Motor neuron (in vitro differentiated cells): ENCODE measurements at regions not wholly inside any gene's neighbourhood (a gene's known extent, or its start where the extent isn't known, plus 50 kb on each side); places are given as distances from the start of the nearest gene placed in this dataset.

Experiments used
- ATAC-seq, 8 experiments: fragments of 200-7000 bp; cut with Tn5 transposase; replicated peaks in 6 of 8; 2 replicates each; pipeline ENCODE4 v1.8.0; 2021; ENCODE audit warnings: mild to moderate bottlenecking in 8 of 8, moderate library complexity in 8 of 8
- H3K27ac ChIP-seq, 2 donors: fragments of 250-450 bp; sonication (Bioruptor Pico); 2 replicates each; pipeline ENCODE4 v1.9.0; 2021; ENCODE audit warnings: antibody characterized with exemption in 2 of 2, mild to moderate bottlenecking in 2 of 2, moderate library complexity in 1 of 2
- H3K4me1 ChIP-seq, 2 donors: fragments of 250-450 bp; sonication (Bioruptor Pico); replicated peaks in 1 of 2; 2 replicates each; pipeline ENCODE4 v1.6.1; 2021; ENCODE audit warnings: antibody characterized with exemption in 2 of 2, mild to moderate bottlenecking in 2 of 2, moderate library complexity in 1 of 2
- H3K4me3 ChIP-seq, 5 donors: fragments of 250-450 bp; sonication (Bioruptor Pico); 2 replicates each; pipeline ENCODE4 v1.9.0; 2021; ENCODE audit warnings: antibody characterized with exemption in 5 of 5, mild to moderate bottlenecking in 5 of 5, moderate library complexity in 4 of 5
- WGBS, 10 experiments: fragments of 450-650 bp; shearing (Covaris generic); methylation state at CpG; one replicate each; pipeline ENCODE4 v1.0.0; 2022; 5-methylcytosine and 5-hydroxymethylcytosine counted together
- in situ Hi-C, 9 experiments: fragments of 400-800 bp; cut with MboI; loops; one replicate each; pipeline ENCODE4 v1.15.0; 2021; ENCODE audit warnings: low sequenced_read_pairs in 9 of 9, low pct_unique_long_range_greater_than_20kb in 2 of 9; ENCODE audit not compliant: unreplicated experiment in 9 of 9

DNA sequence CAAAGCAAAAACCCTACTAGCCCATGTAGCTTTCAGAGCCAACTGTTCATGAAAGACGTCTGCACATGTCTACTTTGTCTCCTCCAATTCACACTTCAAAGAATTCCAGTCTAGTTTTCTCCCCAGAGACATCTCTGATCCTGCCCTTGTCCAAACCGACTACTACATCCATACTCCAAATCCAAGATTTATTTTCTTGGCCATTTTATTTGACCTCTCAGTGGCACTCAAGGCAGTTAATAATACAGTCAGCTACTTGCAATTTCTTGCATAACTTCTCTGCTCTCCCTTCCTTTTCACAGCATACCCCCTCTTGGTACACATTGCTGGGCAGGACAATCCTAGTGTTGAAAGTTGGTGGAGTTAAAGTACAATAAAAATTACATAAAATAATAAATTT is 170.9 kb upstream of the INHBA start:
- Histone ChIP-seq H3K4me1 (no peaks in the 10 kb centered on the region), H3K27ac (no peak overlapping the region), H3K4me3 (no peak overlapping the region)
- in situ Hi-C loops = no loop called here
- 0 to 76% (median 28%) methylated on average over 1 to 2 of the region's 2 CpGs; no CpG with 5 or more reads in 4 of the 10 experiments for WGBS, 10 experiments
- ATAC-seq = no peak

DNA sequence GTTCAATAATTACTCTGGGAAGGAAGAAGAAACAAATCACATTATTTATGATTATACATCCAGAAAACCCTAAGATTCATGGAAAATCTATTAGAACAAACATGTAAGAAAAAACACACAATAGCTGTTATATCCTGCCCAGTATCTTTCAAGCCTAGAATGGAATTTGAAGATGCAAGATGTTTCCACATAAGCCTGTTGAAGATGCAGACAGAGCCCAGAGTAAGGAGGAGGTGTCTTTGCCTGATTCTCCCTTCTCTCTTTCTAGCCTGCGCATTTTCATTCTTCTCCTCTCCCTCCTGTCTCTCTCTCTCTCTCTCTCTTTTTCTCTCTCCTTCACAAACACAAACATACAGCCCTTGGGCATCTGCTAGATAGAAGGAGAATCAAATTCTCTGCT is 170.1 kb upstream of the INHBA start:
- Histone ChIP-seq H3K27ac (no peak overlapping the region), H3K4me1 (no peaks in the 10 kb centered on the region), H3K4me3 (no peak overlapping the region)
- ATAC-seq = peak in 1 of 8 experiments; percentile 17
- in situ Hi-C loops = no loop called here
- 56 to 100% (median 87%) methylated on average over 1 of the region's 1 CpG; no CpG with 5 or more reads in 2 of the 10 experiments for WGBS, 10 experiments

DNA sequence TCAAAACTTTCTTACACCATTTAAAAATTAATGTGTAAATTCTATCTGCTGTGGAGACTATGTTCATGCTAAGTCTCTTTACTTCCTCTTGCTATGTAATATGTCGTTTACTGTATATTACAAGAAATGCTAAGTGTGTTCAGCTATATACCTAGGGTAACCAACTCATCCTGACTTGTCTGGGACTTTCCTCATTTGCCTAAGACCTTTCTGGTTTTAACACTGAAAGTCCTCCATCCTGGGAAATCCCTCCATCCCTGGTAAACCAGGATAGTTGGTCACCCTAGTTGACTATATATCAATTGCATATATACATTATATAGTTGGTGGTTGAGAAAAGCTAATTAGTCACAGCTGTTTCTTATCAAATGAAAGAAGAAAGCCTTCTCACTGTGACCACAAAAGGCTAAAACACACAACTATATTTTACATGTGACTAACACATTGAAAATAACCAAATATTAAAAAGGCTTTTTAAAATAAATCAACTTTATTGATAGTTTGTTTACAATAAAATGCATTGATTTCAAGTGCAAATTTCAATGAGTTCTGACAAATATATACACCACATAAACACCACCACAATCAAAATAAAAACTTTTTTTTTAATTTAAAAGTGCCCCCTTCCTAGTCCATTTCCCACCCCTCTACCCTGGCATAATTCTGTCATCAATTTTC is 167.7 kb upstream of the INHBA start:
- no peak overlapping the region for H3K4me3 ChIP-seq
- in situ Hi-C loops = no loop called here
- H3K4me1 ChIP-seq = no peaks in the 10 kb centered on the region
- no peak overlapping the region for H3K27ac ChIP-seq
- WGBS, 10 experiments = 40 to 100% (median 83%) methylated on average over 1 of the region's 1 CpG; no CpG with 5 or more reads in 3 of the 10 experiments
- ATAC-seq = no peak

DNA sequence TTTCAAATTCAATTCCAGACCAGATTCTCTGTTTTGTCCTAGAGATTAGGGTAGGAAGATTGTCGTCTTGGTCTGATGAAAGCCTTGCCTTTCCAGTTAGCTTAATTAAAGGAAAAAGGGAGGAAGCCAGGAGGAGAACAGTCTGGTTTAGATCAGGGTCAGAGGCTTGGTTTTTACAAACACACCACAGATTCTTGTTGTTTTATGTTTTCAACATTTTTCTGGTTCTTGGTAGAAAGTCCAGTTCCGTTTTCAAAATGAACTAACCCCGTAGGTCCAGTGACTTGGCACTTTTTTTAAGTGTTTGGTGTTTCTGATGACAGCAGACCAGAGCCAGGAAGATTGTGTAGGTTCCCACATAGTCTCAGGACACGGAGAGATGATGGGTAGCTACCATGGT is 167.1 kb upstream of the INHBA start:
- H3K27ac ChIP-seq = no peak overlapping the region
- H3K4me1 ChIP-seq = no peaks in the 10 kb centered on the region
- in situ Hi-C loops = no loop called here
- H3K4me3 ChIP-seq = no peak overlapping the region
- ATAC-seq = no peak
- WGBS, 10 experiments = 11 to 100% (median 76%) methylated on average over 2 to 3 of the region's 4 CpGs; no CpG with 5 or more reads in 1 of the 10 experiments

DNA sequence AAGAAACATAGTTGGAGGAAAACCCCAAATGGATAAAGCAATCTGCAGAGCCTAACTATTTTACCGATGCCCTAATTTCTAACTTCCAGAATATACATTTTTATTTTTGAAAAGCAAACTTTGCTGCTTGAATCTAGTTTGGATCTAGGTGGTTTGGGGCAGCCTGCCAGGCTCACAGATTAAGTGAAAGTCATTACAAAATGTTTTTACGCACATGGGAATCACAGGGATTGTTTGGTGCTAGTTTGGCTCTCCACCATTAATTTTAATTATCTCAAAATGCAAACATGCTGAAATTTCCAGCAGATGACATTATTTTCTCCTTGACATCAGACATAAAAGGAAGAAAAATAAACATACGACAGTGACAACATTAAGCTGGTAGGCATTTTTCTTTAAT is 166.7 kb upstream of the INHBA start:
- 0 to 100% (median 74%) methylated on average over 1 to 3 of the region's 3 CpGs for WGBS, 10 experiments
- no peak overlapping the region for H3K27ac ChIP-seq
- H3K4me1 ChIP-seq = no peaks in the 10 kb centered on the region
- H3K4me3 ChIP-seq = no peak overlapping the region
- in situ Hi-C loops = no loop called here
- no peak for ATAC-seq

DNA sequence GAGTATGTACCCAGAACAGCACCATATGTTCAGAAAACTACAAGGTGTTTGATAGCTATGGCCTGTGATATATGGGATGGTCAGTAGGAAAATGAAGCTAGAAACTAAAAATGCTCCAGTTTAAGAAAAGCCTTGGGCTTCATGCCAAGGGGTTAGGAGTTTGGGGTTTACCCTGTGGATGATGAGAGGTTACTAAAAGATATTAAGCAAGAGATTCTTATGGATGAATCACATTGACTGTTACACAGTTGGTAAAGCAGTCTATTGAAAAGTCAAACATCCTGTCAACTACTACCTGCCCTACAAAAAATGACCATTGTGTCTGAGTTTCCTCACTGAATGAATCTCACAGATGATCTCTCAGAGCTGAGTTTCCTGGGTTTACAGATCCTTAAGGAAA is 166.2 kb upstream of the INHBA start:
- ATAC-seq = no peak
- no peak overlapping the region for H3K4me3 ChIP-seq
- no peaks in the 10 kb centered on the region for H3K4me1 ChIP-seq
- no peak overlapping the region for H3K27ac ChIP-seq
- in situ Hi-C loops = no loop called here

DNA sequence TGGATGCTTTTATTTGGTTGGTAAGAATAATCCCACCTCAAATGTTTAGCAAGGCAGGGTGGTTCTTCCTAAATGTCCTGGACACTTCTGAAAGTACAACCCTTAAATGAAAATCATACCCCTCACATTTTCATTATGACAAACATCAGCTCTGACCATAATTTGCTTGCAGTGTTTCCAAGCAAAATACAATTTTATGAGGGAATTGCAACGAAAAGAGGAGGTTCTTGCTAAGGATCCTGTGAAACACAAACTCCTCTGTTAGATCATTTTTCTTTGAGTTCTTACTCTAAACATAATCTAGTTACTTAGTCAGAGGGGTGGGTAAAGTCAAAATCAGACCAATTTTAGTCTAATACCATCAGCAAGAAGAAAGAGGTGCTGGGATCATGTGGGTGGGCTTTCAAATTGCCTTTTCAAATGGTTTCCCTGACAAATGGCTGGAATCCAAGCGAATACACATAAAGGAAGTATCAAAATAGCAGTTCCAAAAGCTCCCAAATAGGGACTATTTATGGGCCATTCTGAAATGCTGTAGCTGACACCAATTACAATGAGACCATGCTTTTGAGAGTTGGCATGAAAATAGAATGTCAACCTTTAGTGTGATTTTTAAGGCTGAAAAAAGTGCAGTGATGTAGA is 164.9 kb upstream of the INHBA start:
- no peak for ATAC-seq
- in situ Hi-C loops = no loop called here
- H3K4me1 ChIP-seq = no peaks in the 10 kb centered on the region
- no peak overlapping the region for H3K27ac ChIP-seq
- no peak overlapping the region for H3K4me3 ChIP-seq
- WGBS, 10 experiments = 20 to 100% (median 64%) methylated on average over 1 to 2 of the region's 2 CpGs; no CpG with 5 or more reads in 1 of the 10 experiments

DNA sequence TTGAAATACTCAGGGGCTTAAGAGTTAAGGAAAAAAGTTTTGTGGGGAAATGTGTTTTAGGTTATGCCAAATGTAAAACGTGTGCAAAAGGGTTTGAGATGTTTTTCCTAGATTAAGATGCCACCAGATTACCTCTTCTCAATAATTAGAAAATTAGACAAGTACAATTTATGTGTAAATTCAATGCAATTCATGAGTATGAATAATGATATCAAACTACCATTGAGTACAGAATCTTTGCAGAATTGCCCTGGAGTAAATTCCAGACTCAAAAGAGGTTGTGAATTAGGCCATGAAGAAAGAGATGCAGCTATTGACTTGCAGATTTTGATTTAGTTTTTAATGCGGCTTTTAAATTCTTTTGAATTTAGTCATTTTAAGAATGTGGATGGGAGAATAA is 159.4 kb upstream of the INHBA start:
- WGBS, 10 experiments = 10 to 100% (median 64%) methylated on average over 1 to 2 of the region's 2 CpGs; no CpG with 5 or more reads in 1 of the 10 experiments
- in situ Hi-C loops = no loop called here
- H3K27ac ChIP-seq = no peak overlapping the region
- ATAC-seq = no peak
- no peaks in the 10 kb centered on the region for H3K4me1 ChIP-seq
- no peak overlapping the region for H3K4me3 ChIP-seq

DNA sequence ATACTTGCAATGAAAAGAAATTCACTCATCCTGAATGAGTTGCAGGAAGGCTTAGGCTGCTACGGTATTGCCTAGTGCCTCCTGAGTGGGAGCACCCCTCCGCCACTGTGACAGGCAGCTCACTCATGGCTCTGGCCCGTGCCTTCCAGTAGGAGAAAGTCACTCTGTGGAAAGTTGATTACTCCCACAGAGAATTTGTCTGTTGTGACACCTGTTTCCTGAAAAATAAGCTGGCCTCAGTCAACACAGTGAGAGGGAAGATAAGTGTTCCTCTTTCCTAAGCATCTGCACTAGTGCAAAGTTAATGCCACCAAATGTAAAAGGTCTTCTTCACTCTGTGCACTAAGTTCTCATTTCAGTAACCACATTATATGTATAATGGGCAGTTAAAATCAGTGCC is 158.8 kb upstream of the INHBA start:
- Histone ChIP-seq H3K4me3 (no peak overlapping the region), H3K27ac (no peak overlapping the region), H3K4me1 (no peaks in the 10 kb centered on the region)
- in situ Hi-C loops = no loop called here
- ATAC-seq = no peak
- 50 to 100% (median 81%) methylated on average over 1 to 3 of the region's 3 CpGs; no CpG with 5 or more reads in 2 of the 10 experiments for WGBS, 10 experiments

DNA sequence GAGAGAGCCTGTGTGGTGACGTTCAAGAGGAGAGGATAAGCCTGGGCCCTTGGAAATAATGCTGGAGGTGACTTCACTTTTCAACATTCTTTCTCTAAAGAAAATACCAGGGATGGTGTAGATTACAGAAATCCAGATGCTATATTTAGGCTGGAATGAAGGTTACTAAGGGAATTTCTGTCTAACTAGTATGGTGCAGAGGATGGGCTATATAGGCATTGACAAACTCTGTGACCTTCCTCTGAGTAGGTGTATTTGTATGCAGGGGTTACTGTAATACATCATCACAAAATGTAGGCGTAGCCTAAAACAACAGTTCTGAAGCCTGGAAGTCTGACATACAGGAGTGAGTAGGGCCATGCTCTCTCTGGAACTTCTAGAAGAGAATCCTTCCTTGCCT is 155.3 kb upstream of the INHBA start:
- in situ Hi-C loops = no loop called here
- Histone ChIP-seq H3K4me3 (no peak overlapping the region), H3K27ac (no peak overlapping the region), H3K4me1 (no peaks in the 10 kb centered on the region)
- WGBS, 10 experiments = 60 to 100% (median 85%) methylated on average over 1 to 2 of the region's 2 CpGs; no CpG with 5 or more reads in 4 of the 10 experiments
- ATAC-seq = no peak

DNA sequence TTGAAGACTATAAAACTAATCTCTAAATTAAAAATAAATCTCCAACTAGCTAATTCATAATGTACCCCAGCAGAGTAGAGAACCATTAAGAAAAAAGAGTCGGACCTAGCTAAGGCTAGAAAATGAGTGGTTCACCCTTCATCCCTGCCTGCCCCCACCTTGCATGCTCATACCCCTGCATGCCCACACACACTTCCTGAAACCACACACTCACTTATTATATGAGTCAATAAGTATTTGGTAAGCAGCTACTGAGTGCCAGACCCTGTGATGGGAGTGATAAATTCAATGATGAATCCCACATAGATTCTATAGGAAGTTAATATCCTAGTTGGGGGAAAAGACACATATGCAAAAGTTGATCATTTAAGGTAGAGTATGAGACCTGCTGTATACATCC is 152.9 kb upstream of the INHBA start:
- no peak overlapping the region for H3K27ac ChIP-seq
- 33 to 100% (median 88%) methylated on average over 1 of the region's 1 CpG; no CpG with 5 or more reads in 3 of the 10 experiments for WGBS, 10 experiments
- in situ Hi-C loops = no loop called here
- H3K4me3 ChIP-seq = no peak overlapping the region
- ATAC-seq = no peak
- no peaks in the 10 kb centered on the region for H3K4me1 ChIP-seq

DNA sequence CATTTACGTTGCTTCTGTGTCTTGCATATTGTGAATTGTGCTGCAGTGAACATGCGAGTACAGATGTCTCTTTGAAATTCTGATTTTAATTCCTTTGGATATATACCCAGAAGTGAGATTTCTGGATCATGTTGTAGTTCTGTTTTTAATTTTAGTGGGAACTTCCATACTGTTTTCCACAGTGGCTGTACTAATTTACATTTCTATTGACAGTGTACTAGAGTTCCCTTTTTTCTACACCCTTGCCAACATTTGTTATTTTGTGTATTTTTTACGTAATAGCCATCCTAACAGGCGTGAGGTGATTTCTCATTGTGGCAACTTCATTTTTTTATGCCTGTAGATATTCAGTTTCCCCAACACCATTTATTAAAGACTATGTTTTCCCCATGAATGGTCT is 144.7 kb upstream of the INHBA start:
- H3K4me3 ChIP-seq = no peak overlapping the region
- H3K27ac ChIP-seq = no peak overlapping the region
- no peaks in the 10 kb centered on the region for H3K4me1 ChIP-seq
- 17 to 95% (median 92%) methylated on average over 1 to 4 of the region's 4 CpGs; no CpG with 5 or more reads in 1 of the 10 experiments for WGBS, 10 experiments
- ATAC-seq = no peak
- in situ Hi-C loops = no loop called here

DNA sequence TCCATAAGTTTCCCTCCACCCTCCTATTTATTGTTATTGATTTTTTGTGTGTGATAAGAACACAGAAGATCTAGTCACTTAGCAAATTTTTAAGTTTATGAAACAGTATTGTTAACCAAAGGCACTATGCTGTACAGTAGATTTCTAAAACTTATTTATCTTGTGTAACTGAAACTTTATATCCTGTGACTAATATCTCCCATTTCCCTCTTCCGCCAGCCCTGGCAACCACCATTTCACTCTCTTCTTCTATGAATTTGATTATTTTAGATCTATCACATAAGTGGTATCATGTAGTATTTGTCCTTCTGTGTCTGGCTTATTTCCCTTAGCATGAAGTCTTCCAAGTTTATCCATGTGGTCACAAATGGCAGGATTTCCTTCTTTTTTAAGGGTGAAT is 144.3 kb upstream of the INHBA start:
- Histone ChIP-seq H3K27ac (no peak overlapping the region), H3K4me1 (no peaks in the 10 kb centered on the region), H3K4me3 (no peak overlapping the region)
- in situ Hi-C loops = no loop called here
- WGBS, 10 experiments = 44 to 100% (median 100%) methylated on average over 1 of the region's 1 CpG; no CpG with 5 or more reads in 2 of the 10 experiments
- no peak for ATAC-seq

DNA sequence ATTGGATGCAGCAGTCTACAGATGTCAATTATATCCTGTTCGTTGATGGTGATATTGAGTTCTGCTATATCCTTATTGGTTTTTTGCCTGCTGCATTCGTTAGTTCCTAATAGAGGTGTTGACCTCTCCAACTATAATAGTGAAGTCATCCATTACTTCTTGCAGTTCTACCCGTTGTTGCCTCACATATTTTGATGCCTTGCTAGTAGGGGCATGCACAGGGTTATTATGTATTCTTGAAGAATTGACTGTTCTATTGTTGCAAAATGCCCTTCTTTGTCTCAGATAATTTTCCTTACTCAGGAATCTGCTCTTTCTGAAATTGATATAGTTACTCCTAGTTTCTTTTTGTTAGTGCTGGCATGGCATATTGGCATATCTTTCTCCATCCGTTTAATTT is 140.1 kb upstream of the INHBA start:
- Histone ChIP-seq H3K4me3 (no peak overlapping the region), H3K27ac (no peak overlapping the region), H3K4me1 (no peaks in the 10 kb centered on the region)
- 67 to 100% (median 84%) methylated on average over 1 to 4 of the region's 4 CpGs for WGBS, 10 experiments
- in situ Hi-C loops = no loop called here
- ATAC-seq = no peak
